HG03108 (cell line): ENCODE measurements at regions not wholly inside any gene's neighbourhood (a gene's known extent, or its start where the extent isn't known, plus 50 kb on each side); places are given as distances from the start of the nearest gene placed in this dataset.

Source experiments
- ATAC-seq: cut with Tn5 transposase; IDR thresholded peaks from one replicate; pipeline ENCODE4 v1.9.1; 2021; ENCODE audit warnings: moderate library complexity; ENCODE audit not compliant: unreplicated experiment

GRCh38 chr6:168837254-168838036 is 396.5 kb downstream of the SMOC2 start:
- ATAC-seq: no peak

GRCh38 chr6:168835991-168836390 is 395.0 kb downstream of the SMOC2 start:
- ATAC-seq: no peak

GRCh38 chr6:168834801-168835200 is 393.8 kb downstream of the SMOC2 start:
- no peak for ATAC-seq

- no peak for ATAC-seq
Observed at GRCh38 chr6:168834042-168834587, 393.1 kb downstream of the SMOC2 start.

- no peak for ATAC-seq
Observed at GRCh38 chr6:168828800-168829199, 387.8 kb downstream of the SMOC2 start.

GRCh38 chr6:168828035-168828434 is 387.1 kb downstream of the SMOC2 start:
- no peak for ATAC-seq

- ATAC-seq: no peak
Observed at GRCh38 chr6:168827586-168827871, 386.5 kb downstream of the SMOC2 start.

GRCh38 chr6:168826726-168827585 is 386.0 kb downstream of the SMOC2 start:
- no peak for ATAC-seq

GRCh38 chr6:168826078-168826390 is 385.1 kb downstream of the SMOC2 start:
- no peak for ATAC-seq

GRCh38 chr6:168825226-168826077 is 384.5 kb downstream of the SMOC2 start:
- no peak for ATAC-seq

- ATAC-seq: no peak
Observed at GRCh38 chr6:168823397-168824212, 382.6 kb downstream of the SMOC2 start.

GRCh38 chr6:168822376-168822775 is 381.4 kb downstream of the SMOC2 start:
- ATAC-seq: no peak

GRCh38 chr6:168819546-168819945 is 378.6 kb downstream of the SMOC2 start:
- no peak for ATAC-seq

- no peak for ATAC-seq
Observed at GRCh38 chr6:168817558-168818159, 376.7 kb downstream of the SMOC2 start.

GRCh38 chr6:168815229-168815628 is 374.2 kb downstream of the SMOC2 start:
- ATAC-seq: no peak

- no peak for ATAC-seq
Observed at GRCh38 chr6:168808232-168808631, 367.2 kb downstream of the SMOC2 start.

- ATAC-seq: no peak
Observed at GRCh38 chr6:168804331-168804730, 363.3 kb downstream of the SMOC2 start.

GRCh38 chr6:168803874-168804273 is 362.9 kb downstream of the SMOC2 start:
- no peak for ATAC-seq

- ATAC-seq: no peak
Observed at GRCh38 chr6:168799067-168799466, 358.1 kb downstream of the SMOC2 start.

- ATAC-seq: no peak
Observed at GRCh38 chr6:168796106-168796505, 355.1 kb downstream of the SMOC2 start.
